Heart right ventricle (tissue), 16 donors: ENCODE measurements at regions not wholly inside any gene's neighbourhood (a gene's known extent, or its start where the extent isn't known, plus 50 kb on each side); places are given as distances from the start of the nearest gene placed in this dataset.

Source experiments
- ATAC-seq, 8 donors: fragments of 200-7000 bp; cut with Tn5 transposase; one replicate each; pipeline ENCODE4 v1.9.1; 2020; ENCODE audit warnings: mild to moderate bottlenecking in 8 of 8, moderate library complexity in 8 of 8, moderate number of reproducible peaks in 1 of 8
- DNase-seq, 2 donors: peaks; one replicate each; pipeline ENCODE4 v3.0.0-alpha.2; 2020
- H3K27ac ChIP-seq, 10 donors: fragments of 200-600 bp; sonication (generic) in 2 of 10; one replicate each; pipeline versions ENCODE4 v1.5.0 to v1.8.0; 2020 to 2022; ENCODE audit warnings: mild to moderate bottlenecking in 3 of 10
- H3K27me3 ChIP-seq, 7 donors: fragments of 200-600 bp; one replicate each; pipeline ENCODE4 v1.8.0; 2021 to 2022; ENCODE audit warnings: mild to moderate bottlenecking in 2 of 7
- H3K36me3 ChIP-seq, 9 donors: fragments of 200-600 bp; sonication (generic) in 1 of 9; one replicate each; pipeline versions ENCODE4 v1.5.0 to v1.8.0; 2020 to 2022; ENCODE audit warnings: mild to moderate bottlenecking in 2 of 9
- H3K4me1 ChIP-seq, 9 donors: fragments of 200-600 bp; sonication (generic) in 1 of 9; one replicate each; pipeline versions ENCODE4 v1.5.0 to v1.8.0; 2020 to 2022; ENCODE audit warnings: mild to moderate bottlenecking in 4 of 9
- H3K4me3 ChIP-seq, 10 donors: fragments of 200-600 bp; sonication (generic) in 2 of 10; one replicate each; pipeline versions ENCODE4 v1.5.0 to v1.8.0; 2020 to 2022; ENCODE audit warnings: mild to moderate bottlenecking in 7 of 10, moderate library complexity in 2 of 10
- H3K9me3 ChIP-seq, 11 donors: fragments of 200-600 bp in 10 of 11; sonication (generic) in 2 of 11; one replicate each; pipeline versions ENCODE4 v1.5.0 to v1.8.0; 2013 to 2022; ENCODE audit warnings: mild to moderate bottlenecking in 2 of 11, control low read depth in 1 of 11, moderate library complexity in 1 of 11
- CTCF ChIP-seq, 9 donors: fragments of 200-600 bp; sonication (generic) in 2 of 9; IDR thresholded peaks; one replicate each; pipeline versions ENCODE4 v1.5.0 to v1.8.0; 2021 to 2022; ENCODE audit warnings: antibody characterized with exemption in 9 of 9, mild to moderate bottlenecking in 5 of 9, moderate library complexity in 1 of 9
- WGBS, 2 donors: extraction: QIAGEN DNeasy Blood & Tissue Kit; methylation state at CpG; one replicate each; pipeline ENCODE4 v1.1.7; 2013; ENCODE audit warnings: inconsistent platforms in 1 of 2; 5-methylcytosine and 5-hydroxymethylcytosine counted together
- intact Hi-C, 10 donors: fragments of 100-400 bp; cut with DNase I; formaldehyde crosslinking; loops; one replicate each; pipeline versions ENCODE4 v1.11.1 to v1.14.2; 2022
- donor health status: Arrhythmogenic right ventricular cardiomyopathy.
- donor health status: ischemic (EF 13 %, LVEDD 7.1; RV severe dilation, severe dysfunction).
- donor health status: healthy with polysubstance abuse.
- donor health status: DM: no; HTN: yes; CAD: no.
- donor health status: DM: no; HTN: no; CAD: no.
- donor health status: ischemic (EF 25% LVEDD 6.9; RV normal size, moderate dysfunction).
- donor health status: ischemic (EF 25% LVEDD 5.7; RV mildly dilated, moderate dysfunction).
- donor health status: healthy.
- donor health status: DM: yes; HTN: yes; CAD: no.
- donor health status: Ischemic cardiomyopathy.
- donor health status: ischemic (EF 35%, LVEDD 5.7; RV mildly dilated, moderate dysfunction).
- donor health status: nonischemic (EF 11% LVEDD 7.7; RV severe dilation, severe dysfunction).
- donor health status: DM: yes; HTN: yes; CAD: no.
- donor health status: PGD.
- donor health status: ischemic (EF 29% LVEDD 5.4; RV normal size, mild dysfunction).
- donor health status: nonischemic (EF 23%, LVEDD 6.1; RV moderate dilation, normal function).

GRCh38 chr20:6979621-6980020 lies 212.1 kb downstream of the BMP2 start:
- Histone ChIP-seq H3K27me3 (no peaks in the 10 kb centered on the region), H3K36me3 (no peaks in the 10 kb centered on the region), H3K4me1 (no peaks in the 10 kb centered on the region), H3K9me3 (peaks cover 0 to 14% (median 0%) of the 10 kb centered on the region in 11 donors), H3K4me3 (no peak overlapping the region), H3K27ac (no peak overlapping the region)
- WGBS, 2 donors, result 81 to 87% methylated on average over 2 of the region's 2 CpGs
- intact Hi-C loops, result no loop called here
- no peak for TF ChIP-seq CTCF (IDR thresholded peaks at IDR 0.05)
- ATAC-seq, result no peak
- DNase-seq, result no peak

- no peaks in the 10 kb centered on the region for H3K4me1 ChIP-seq
- WGBS, 2 donors, result 69 to 76% methylated on average over 2 of the region's 2 CpGs
- H3K9me3 ChIP-seq, result no peaks in the 10 kb centered on the region
- ATAC-seq (no peak), DNase-seq (no peak)
- no peak overlapping the region for H3K27ac ChIP-seq
- no peaks in the 10 kb centered on the region for H3K27me3 ChIP-seq
- TF ChIP-seq CTCF (IDR thresholded peaks at IDR 0.05), result no peak
- H3K36me3 ChIP-seq, result no peaks in the 10 kb centered on the region
- no peak overlapping the region for H3K4me3 ChIP-seq
- intact Hi-C loops, result no loop called here
Observed at GRCh38 chr20:6993011-6993410, 225.5 kb downstream of the BMP2 start.

GRCh38 chr20:6993511-6993910 lies 226.0 kb downstream of the BMP2 start:
- intact Hi-C loops, result no loop called here
- H3K36me3 ChIP-seq, result no peaks in the 10 kb centered on the region
- no peak overlapping the region for H3K4me3 ChIP-seq
- no peaks in the 10 kb centered on the region for H3K27me3 ChIP-seq
- TF ChIP-seq CTCF (IDR thresholded peaks at IDR 0.05), result no peak
- no peaks in the 10 kb centered on the region for H3K9me3 ChIP-seq
- DNase-seq (no peak), ATAC-seq (no peak)
- 79 to 84% methylated on average over 7 of the region's 7 CpGs for WGBS, 2 donors
- no peaks in the 10 kb centered on the region for H3K4me1 ChIP-seq
- H3K27ac ChIP-seq, result no peak overlapping the region

- Histone ChIP-seq H3K36me3 (no peaks in the 10 kb centered on the region), H3K4me3 (no peak overlapping the region), H3K4me1 (no peaks in the 10 kb centered on the region), H3K27ac (no peak overlapping the region), H3K9me3 (no peaks in the 10 kb centered on the region), H3K27me3 (no peaks in the 10 kb centered on the region)
- DNase-seq (no peak), ATAC-seq (no peak)
- no peak for TF ChIP-seq CTCF (IDR thresholded peaks at IDR 0.05)
- WGBS, 2 donors, result 66 to 67% methylated on average over 3 of the region's 3 CpGs
- intact Hi-C loops, result no loop called here
Observed at GRCh38 chr20:6994452-6994851, 227.0 kb downstream of the BMP2 start.

- ATAC-seq (no peak), DNase-seq (no peak)
- Histone ChIP-seq H3K4me1 (no peaks in the 10 kb centered on the region), H3K4me3 (no peak overlapping the region), H3K9me3 (no peaks in the 10 kb centered on the region), H3K36me3 (no peaks in the 10 kb centered on the region), H3K27me3 (no peaks in the 10 kb centered on the region), H3K27ac (no peak overlapping the region)
- 93% methylated on average over 2 of the region's 2 CpGs for WGBS, 2 donors
- no peak for TF ChIP-seq CTCF (IDR thresholded peaks at IDR 0.05)
- intact Hi-C loops, result no loop called here
Observed at GRCh38 chr20:6998909-6999308, 231.4 kb downstream of the BMP2 start.
